ENCODE measurements at regions not wholly inside any gene's neighbourhood (a gene's known extent, or its start where the extent isn't known, plus 50 kb on each side); places are given as distances from the start of the nearest gene placed in this dataset.

DNA sequence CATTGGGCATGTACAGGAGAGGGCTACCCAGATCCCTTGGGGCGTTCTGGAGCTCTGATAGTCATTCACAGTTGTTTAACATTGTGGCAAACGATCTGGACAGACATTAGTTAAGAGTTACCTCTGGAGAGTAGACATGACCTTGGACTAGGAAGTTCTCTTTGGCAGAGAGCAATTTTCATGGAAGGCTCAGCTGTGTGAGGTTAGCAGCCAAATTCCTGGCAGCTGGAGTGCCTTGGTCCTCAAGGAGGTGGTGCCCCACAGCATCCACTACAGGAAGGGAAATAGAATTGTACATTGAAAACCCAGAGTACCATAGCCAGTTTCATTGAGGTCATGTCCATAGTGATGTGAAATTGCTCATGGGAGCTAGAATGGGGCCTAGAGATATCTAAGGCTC is 82.8 kb downstream of the BLID start:
- TF ChIP-seq POLR2A (IDR thresholded peaks at IDR 0.05) = no peak
- TF ChIP-seq, protein P1, sequence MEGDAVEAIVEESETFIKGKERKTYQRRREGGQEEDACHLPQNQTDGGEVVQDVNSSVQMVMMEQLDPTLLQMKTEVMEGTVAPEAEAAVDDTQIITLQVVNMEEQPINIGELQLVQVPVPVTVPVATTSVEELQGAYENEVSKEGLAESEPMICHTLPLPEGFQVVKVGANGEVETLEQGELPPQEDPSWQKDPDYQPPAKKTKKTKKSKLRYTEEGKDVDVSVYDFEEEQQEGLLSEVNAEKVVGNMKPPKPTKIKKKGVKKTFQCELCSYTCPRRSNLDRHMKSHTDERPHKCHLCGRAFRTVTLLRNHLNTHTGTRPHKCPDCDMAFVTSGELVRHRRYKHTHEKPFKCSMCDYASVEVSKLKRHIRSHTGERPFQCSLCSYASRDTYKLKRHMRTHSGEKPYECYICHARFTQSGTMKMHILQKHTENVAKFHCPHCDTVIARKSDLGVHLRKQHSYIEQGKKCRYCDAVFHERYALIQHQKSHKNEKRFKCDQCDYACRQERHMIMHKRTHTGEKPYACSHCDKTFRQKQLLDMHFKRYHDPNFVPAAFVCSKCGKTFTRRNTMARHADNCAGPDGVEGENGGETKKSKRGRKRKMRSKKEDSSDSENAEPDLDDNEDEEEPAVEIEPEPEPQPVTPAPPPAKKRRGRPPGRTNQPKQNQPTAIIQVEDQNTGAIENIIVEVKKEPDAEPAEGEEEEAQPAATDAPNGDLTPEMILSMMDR (IDR thresholded peaks at IDR 0.05) = no peak

All from lower leg skin (tissue), 3 donors.